ENCODE measurements at regions not wholly inside any gene's neighbourhood (a gene's known extent, or its start where the extent isn't known, plus 50 kb on each side); places are given as distances from the start of the nearest gene placed in this dataset.

DNA sequence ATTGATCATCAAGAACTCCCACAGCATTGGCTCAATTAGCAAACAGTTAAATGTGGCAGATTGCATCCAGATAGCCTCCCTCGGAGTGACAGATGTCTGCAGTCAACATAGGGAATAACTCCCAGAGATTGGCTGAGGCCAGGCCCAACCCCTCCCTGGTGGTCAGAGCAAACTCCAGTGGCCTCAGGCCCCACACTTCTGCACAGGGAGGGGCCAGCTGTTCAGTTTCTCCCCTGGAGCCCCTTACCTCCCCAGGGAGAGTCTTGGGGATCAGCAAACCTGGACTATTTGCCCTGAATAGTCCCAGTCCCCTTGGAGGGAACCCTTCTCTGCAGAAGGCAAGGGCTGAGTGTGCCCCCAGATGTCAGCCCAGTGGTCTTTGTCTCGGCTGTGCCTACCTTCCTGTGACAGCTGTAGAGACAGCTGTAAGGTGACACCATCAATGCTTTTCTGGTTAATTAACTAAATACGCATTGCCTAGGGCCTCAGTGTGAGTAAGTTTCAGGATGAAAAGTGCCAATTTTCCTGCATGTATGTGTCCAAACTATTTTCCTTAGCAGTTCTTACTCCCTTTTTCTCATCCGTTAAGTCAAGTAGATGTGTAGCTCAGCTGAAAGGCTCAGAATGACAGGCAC lies 102.7 kb upstream of the UQCRFS1 start:
- DNase-seq (ENCODE audit: insufficient read length, low spot score) (no peak), FAIRE-seq (no peak)
- TF ChIP-seq SPI1 (IDR thresholded peaks at IDR 0.05; ENCODE audit: low read depth, low read length) (no peak), PAX5 (IDR thresholded peaks at IDR 0.05; ENCODE audit: insufficient read depth, low read length, severe bottlenecking) (no peak), POLR2A (IDR thresholded peaks at IDR 0.05; ENCODE audit: low read depth, low read length) (no peak), TAF1 (IDR thresholded peaks at IDR 0.05; ENCODE audit: low read depth, low read length) (no peak), POU2F2 (IDR thresholded peaks at IDR 0.05; ENCODE audit: low read depth, low read length) (no peak), POLR2AphosphoS5 (IDR thresholded peaks at IDR 0.05; ENCODE audit: low read depth, low read length) (no peak)

DNA sequence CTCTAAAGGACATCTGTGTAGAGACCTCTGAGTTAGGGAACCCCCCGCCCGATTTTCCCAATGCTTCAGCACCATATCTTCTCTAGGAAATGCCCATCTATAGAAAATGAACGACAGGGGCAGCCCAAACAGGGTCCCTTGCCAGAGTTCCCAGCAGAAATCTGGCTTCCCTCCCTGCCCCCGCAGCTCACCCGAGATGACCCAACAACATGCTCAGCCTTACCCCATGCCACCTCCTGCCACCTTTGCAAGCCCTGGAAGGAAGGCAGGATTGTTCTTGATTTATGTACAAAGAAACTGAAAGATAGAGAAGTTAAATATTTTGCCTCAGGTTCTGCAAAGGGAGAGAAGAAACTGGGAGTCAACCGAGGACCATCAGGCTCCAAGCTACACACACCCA lies 105.6 kb upstream of the UQCRFS1 start:
- DNase-seq (ENCODE audit: insufficient read length, low spot score) (no peak), FAIRE-seq (no peak)
- TF ChIP-seq POU2F2 (IDR thresholded peaks at IDR 0.05; ENCODE audit: low read depth, low read length), result no peak
- no peak for TF ChIP-seq TAF1 (IDR thresholded peaks at IDR 0.05; ENCODE audit: low read depth, low read length)
- TF ChIP-seq PAX5 (IDR thresholded peaks at IDR 0.05; ENCODE audit: insufficient read depth, low read length, severe bottlenecking), result no peak
- no peak for TF ChIP-seq POLR2A (IDR thresholded peaks at IDR 0.05; ENCODE audit: low read depth, low read length)
- TF ChIP-seq POLR2AphosphoS5 (IDR thresholded peaks at IDR 0.05; ENCODE audit: low read depth, low read length), result no peak
- no peak for TF ChIP-seq SPI1 (IDR thresholded peaks at IDR 0.05; ENCODE audit: low read depth, low read length)

DNA sequence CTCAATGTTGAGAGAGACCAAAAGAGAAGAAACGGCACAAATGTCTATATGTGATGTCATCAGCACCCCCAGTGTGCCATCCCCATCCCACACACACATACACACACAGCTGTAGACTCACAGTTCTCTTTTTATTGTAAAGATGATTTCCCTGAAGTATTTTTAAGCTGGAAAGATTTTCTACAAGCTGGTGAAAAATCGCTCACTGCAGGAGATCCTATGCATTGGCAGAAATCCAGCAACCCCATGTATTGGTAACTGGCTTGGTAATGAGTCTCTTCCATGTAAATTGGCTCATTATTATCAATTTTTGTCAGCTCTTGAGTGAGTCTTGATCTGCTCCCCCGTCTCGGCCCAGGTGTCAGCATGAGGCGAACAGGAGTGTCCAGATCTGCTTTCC lies 107.1 kb upstream of the UQCRFS1 start:
- TF ChIP-seq POLR2AphosphoS5 (IDR thresholded peaks at IDR 0.05; ENCODE audit: low read depth, low read length) (no peak), POU2F2 (IDR thresholded peaks at IDR 0.05; ENCODE audit: low read depth, low read length) (no peak), SPI1 (IDR thresholded peaks at IDR 0.05; ENCODE audit: low read depth, low read length) (no peak), POLR2A (IDR thresholded peaks at IDR 0.05; ENCODE audit: low read depth, low read length) (no peak), PAX5 (IDR thresholded peaks at IDR 0.05; ENCODE audit: insufficient read depth, low read length, severe bottlenecking) (no peak), TAF1 (IDR thresholded peaks at IDR 0.05; ENCODE audit: low read depth, low read length) (no peak)
- DNase-seq (ENCODE audit: insufficient read length, low spot score) (no peak), FAIRE-seq (no peak)

DNA sequence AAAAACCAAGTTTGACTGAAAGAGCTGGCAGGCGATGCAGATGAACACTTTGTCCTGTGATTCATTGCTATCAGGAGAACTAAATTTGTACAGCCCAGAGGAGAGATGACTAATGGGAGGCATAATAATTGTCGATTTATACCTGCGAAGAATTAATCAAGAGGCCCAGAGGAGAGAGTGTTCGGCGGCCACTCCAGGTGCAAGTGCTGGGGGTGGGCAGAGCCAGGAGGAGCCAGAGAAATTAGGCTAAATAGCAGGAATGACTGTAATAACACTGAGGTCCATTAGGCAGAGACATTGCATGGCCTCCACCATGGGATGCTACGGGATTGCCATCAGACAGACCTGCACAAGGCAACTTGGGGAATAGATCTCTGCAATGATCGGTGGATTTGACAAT lies 107.7 kb upstream of the UQCRFS1 start:
- FAIRE-seq (no peak), DNase-seq (ENCODE audit: insufficient read length, low spot score) (no peak)
- TF ChIP-seq POU2F2 (IDR thresholded peaks at IDR 0.05; ENCODE audit: low read depth, low read length) (no peak), SPI1 (IDR thresholded peaks at IDR 0.05; ENCODE audit: low read depth, low read length) (no peak), POLR2A (IDR thresholded peaks at IDR 0.05; ENCODE audit: low read depth, low read length) (no peak), POLR2AphosphoS5 (IDR thresholded peaks at IDR 0.05; ENCODE audit: low read depth, low read length) (no peak), TAF1 (IDR thresholded peaks at IDR 0.05; ENCODE audit: low read depth, low read length) (no peak), PAX5 (IDR thresholded peaks at IDR 0.05; ENCODE audit: insufficient read depth, low read length, severe bottlenecking) (no peak)

DNA sequence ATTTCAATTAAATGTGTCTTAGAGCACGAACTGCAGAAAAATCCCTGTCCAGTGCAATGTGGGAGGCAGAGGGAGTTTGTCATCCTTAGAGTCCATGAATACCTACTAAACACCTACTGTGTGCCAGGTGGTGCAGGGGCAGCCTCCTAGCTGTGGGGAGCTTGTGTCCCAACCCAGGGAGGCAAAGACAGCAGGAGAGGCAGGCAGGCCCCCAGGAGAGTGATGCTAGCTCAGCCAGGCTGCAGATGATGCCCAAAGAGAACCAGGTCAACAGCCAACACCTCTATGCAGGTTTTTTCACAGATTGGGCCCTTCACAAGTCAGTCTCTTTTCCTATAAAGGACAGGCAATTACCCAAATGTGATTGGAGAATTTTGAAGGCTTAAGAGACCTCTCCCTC lies 108.2 kb upstream of the UQCRFS1 start:
- TF ChIP-seq SPI1 (IDR thresholded peaks at IDR 0.05; ENCODE audit: low read depth, low read length) (no peak), PAX5 (IDR thresholded peaks at IDR 0.05; ENCODE audit: insufficient read depth, low read length, severe bottlenecking) (no peak), POLR2AphosphoS5 (IDR thresholded peaks at IDR 0.05; ENCODE audit: low read depth, low read length) (no peak), POU2F2 (IDR thresholded peaks at IDR 0.05; ENCODE audit: low read depth, low read length) (no peak), TAF1 (IDR thresholded peaks at IDR 0.05; ENCODE audit: low read depth, low read length) (no peak), POLR2A (IDR thresholded peaks at IDR 0.05; ENCODE audit: low read depth, low read length) (no peak)
- DNase-seq (ENCODE audit: insufficient read length, low spot score), result no peak
- no peak for FAIRE-seq

DNA sequence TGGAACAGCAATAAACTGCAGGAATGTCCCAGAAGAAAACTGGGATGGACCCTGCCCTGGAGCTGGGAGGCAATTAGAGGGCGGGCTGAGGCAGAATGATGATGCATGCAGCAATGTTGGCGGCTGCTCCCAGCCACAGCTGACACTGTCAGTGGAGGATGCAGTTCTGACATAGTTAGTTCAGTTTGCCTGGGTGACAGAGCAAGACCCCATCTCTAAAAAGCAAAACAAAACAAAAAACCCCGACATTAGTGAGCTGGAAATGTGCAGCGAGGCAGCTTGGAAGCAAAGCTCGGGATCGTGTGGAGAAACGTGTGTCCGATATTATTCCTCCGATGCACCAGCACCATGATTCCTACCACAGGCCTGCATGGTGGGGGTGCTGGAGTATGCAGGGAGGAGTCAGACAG lies 110.1 kb upstream of the UQCRFS1 start:
- TF ChIP-seq PAX5 (IDR thresholded peaks at IDR 0.05; ENCODE audit: insufficient read depth, low read length, severe bottlenecking) (no peak), POLR2A (IDR thresholded peaks at IDR 0.05; ENCODE audit: low read depth, low read length) (no peak), TAF1 (IDR thresholded peaks at IDR 0.05; ENCODE audit: low read depth, low read length) (no peak), SPI1 (IDR thresholded peaks at IDR 0.05; ENCODE audit: low read depth, low read length) (no peak), POU2F2 (IDR thresholded peaks at IDR 0.05; ENCODE audit: low read depth, low read length) (no peak), POLR2AphosphoS5 (IDR thresholded peaks at IDR 0.05; ENCODE audit: low read depth, low read length) (no peak)
- FAIRE-seq, result no peak
- DNase-seq (ENCODE audit: insufficient read length, low spot score), result no peak

DNA sequence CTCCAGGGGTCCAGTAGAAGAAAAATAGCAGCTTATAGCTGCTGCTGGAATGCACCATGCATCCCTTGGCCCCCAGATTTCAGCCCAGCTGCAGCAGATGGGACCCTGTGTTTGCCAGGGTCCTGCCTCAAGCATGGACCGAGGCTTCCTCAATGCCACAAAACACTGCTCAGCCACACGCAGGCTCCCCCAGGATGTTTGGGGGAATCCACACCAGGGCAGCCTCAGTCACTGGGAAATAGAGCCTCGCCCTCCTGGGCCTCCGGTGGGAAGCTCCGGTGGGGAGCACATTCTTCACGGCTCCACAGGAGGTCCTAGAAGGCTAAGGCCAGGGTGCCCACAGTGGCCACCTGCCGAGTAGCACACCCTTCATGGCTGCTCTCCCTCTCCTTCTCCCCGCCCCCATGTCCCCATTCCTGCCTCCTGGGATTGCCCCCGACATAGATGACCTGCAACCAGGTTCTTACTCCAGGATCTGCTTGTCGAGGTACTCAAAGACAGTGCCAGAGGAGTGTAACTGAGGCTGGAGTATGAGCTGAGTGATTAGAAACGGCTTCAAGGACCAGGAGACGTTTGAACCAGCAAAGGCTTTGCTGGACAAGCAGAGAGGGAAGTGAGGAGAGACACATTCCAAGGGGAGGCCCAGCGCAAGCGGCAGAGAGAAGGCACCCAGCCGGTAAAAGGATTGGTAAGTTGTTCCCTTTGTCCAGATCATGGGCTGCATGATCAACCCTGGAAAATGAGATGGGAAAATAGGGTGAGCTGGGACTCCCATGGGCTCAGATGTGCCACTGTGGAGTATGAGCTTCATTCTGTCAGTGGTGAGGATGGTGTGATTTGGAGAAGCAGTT lies 110.7 kb upstream of the UQCRFS1 start:
- TF ChIP-seq TAF1 (IDR thresholded peaks at IDR 0.05; ENCODE audit: low read depth, low read length) (no peak), SPI1 (IDR thresholded peaks at IDR 0.05; ENCODE audit: low read depth, low read length) (no peak), PAX5 (IDR thresholded peaks at IDR 0.05; ENCODE audit: insufficient read depth, low read length, severe bottlenecking) (no peak), POLR2A (IDR thresholded peaks at IDR 0.05; ENCODE audit: low read depth, low read length) (no peak), POU2F2 (IDR thresholded peaks at IDR 0.05; ENCODE audit: low read depth, low read length) (no peak), POLR2AphosphoS5 (IDR thresholded peaks at IDR 0.05; ENCODE audit: low read depth, low read length) (no peak)
- DNase-seq (ENCODE audit: insufficient read length, low spot score), result no peak
- FAIRE-seq, result no peak

DNA sequence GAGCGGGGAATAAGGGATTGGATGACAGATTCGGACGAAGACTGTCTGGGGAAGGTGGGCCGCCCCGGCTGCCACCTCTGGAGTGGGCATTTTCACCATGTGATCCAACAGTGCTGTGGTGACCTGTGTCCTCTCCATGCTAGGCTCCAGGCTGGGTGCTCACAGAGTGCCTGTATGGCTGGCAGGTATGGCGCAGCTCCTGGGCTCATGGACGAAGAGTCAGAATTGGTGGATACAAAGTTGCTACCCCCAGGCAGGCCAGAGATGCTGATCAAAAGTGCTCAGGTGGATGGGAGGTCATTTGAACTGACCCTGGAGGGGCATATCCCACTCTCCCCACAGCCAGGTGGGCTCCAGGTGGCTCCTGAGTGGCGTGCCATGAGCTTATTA lies 111.3 kb upstream of the UQCRFS1 start:
- FAIRE-seq (no peak), DNase-seq (ENCODE audit: insufficient read length, low spot score) (no peak)
- TF ChIP-seq POU2F2 (IDR thresholded peaks at IDR 0.05; ENCODE audit: low read depth, low read length), result no peak

DNA sequence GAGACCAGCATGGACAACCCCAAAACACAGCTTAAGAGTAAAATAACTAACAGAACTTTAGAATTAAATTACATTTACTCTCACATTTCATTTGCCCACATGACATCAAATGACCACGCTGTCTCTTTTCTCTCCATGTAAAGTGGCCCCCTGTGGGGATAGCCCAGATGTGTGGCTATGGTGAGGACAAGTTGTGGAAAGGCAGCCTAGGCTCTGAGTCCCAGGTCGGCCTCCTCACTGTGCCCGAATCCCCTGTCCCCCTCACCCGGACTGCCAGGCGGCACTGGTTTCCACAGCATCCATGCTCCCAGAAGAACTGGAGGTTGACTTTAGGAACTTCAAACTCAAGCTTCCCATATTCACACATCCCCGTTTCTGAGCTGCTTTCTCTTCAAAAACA lies 111.8 kb upstream of the UQCRFS1 start:
- no peak for TF ChIP-seq PAX5 (IDR thresholded peaks at IDR 0.05; ENCODE audit: insufficient read depth, low read length, severe bottlenecking)
- TF ChIP-seq POLR2A (IDR thresholded peaks at IDR 0.05; ENCODE audit: low read depth, low read length), result no peak
- no peak for TF ChIP-seq TAF1 (IDR thresholded peaks at IDR 0.05; ENCODE audit: low read depth, low read length)
- no peak for TF ChIP-seq SPI1 (IDR thresholded peaks at IDR 0.05; ENCODE audit: low read depth, low read length)
- TF ChIP-seq POU2F2 (IDR thresholded peaks at IDR 0.05; ENCODE audit: low read depth, low read length), result no peak
- TF ChIP-seq POLR2AphosphoS5 (IDR thresholded peaks at IDR 0.05; ENCODE audit: low read depth, low read length), result no peak
- FAIRE-seq, result no peak

More for the DNA sequence above, 111.8 kb upstream of the UQCRFS1 start:
- DNase-seq (ENCODE audit: insufficient read length, low spot score), result no peak
